Activated CD8-positive, alpha-beta T cell treated with anti-CD3 and anti-CD28 coated beads for 36 hours (primary cell): ENCODE measurements at regions not wholly inside any gene's neighbourhood (a gene's known extent, or its start where the extent isn't known, plus 50 kb on each side); places are given as distances from the start of the nearest gene placed in this dataset.
A peak's percentile ranks its signal among the peaks of the same experiment; 100 is the strongest.

Experiments
- ATAC-seq: fragments of 200-7000 bp; cut with Tn5 transposase; one replicate; pipeline ENCODE4 v1.10.0; 2021; ENCODE audit warnings: mild to moderate bottlenecking, moderate library complexity
- CTCF ChIA-PET: fragments of 350-600 bp; sonication (Branson Sonifier 250); formaldehyde crosslinking; loops from one replicate; lab custom pipeline; 2021; ENCODE audit warnings: antibody characterized with exemption; lab: Charles Lee
- POLR2A ChIA-PET: fragments of 350-600 bp; sonication (Branson Sonifier 250); formaldehyde crosslinking; loops from one replicate; lab custom pipeline; 2021; ENCODE audit warnings: antibody characterized with exemption; lab: Charles Lee
- DNase-seq: peaks from one replicate; pipeline ENCODE4 v3.0.0-alpha.2; 2020
- H3K27ac Mint-ChIP-seq: one replicate; pipeline ENCODE4 v1.8.0; 2021; ENCODE audit warnings: mild to moderate bottlenecking, mixed read lengths
- H3K27me3 Mint-ChIP-seq: one replicate; pipeline ENCODE4 v1.8.0; 2021; ENCODE audit warnings: mixed read lengths
- H3K36me3 Mint-ChIP-seq: one replicate; pipeline ENCODE4 v1.8.0; 2021; ENCODE audit warnings: low read depth, mixed read lengths
- H3K4me1 Mint-ChIP-seq: one replicate; pipeline ENCODE4 v1.8.0; 2021; ENCODE audit warnings: low read depth, mixed read lengths
- H3K4me3 Mint-ChIP-seq: one replicate; pipeline ENCODE4 v1.8.0; 2021; ENCODE audit warnings: mild to moderate bottlenecking, moderate library complexity, mixed read lengths
- H3K9me3 Mint-ChIP-seq: one replicate; pipeline ENCODE4 v1.8.0; 2021; ENCODE audit warnings: mixed read lengths
- intact Hi-C: fragments of 100-400 bp; cut with micrococcal nuclease; formaldehyde crosslinking; loops from one replicate; pipeline ENCODE4 v1.10.0; 2022
- TF ChIP-seq, protein P1 (sequence below): fragments of 200-600 bp; IDR thresholded peaks from one replicate; pipeline ENCODE4 v1.8.0; 2022; ENCODE audit warnings: antibody characterized with exemption, mild to moderate bottlenecking

DNA sequence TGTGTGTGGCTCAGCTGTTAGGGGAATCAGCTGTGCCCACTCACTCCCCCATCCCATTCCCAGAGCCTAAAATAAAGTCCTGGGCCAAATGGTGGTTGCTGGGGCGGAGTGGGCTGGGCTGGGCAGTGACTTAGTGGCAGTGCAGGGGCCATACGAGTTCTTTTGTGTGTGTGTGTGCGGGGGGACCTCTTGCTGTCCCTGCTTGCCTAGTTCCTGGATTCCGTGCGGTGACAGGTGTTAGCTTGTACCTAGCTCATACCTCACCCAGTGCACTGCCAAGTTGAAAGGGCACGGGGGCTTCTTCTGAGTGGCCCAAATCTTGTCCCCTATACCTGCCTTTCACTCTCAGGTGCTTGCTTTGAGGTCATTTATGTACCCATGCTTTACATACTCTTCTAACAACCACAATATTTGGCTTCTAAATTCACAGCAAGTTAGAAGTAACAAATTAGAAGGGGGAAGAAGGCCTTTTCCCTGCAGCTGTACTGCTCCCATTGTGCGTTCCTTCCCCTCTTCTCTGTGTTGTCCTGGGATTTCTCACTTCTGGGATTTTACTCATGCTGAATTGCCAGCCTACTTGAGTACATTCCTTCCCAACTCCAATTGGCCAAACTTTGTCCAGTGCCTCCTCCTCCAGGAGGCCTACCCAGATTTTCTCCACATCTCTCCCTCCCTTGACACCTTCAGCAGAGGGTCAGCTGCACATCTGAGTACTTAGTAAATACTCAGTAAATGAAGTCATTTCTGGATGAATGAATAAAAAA is 66.3 kb upstream of the POLG start:
- Mint-ChIP-seq H3K4me1 (peaks cover 12% of the 10 kb centered on the region), H3K4me3 (peak overlapping the region; percentile 23), H3K27me3 (peaks cover 74% of the 10 kb centered on the region), H3K9me3 (no peaks in the 10 kb centered on the region), H3K27ac (no peak overlapping the region), H3K36me3 (no peaks in the 10 kb centered on the region)
- no peak for DNase-seq
- ATAC-seq, result no peak
- CTCF ChIA-PET, result interaction anchor here (1.0 to 5.4 kb wide), 6 partner anchors 8 to 62 kb away, joined by 3 to 63 read pairs (median 4); no protein-coding TSS in a partner anchor
- intact Hi-C loops, result no loop called here
- TF ChIP-seq, protein P1, sequence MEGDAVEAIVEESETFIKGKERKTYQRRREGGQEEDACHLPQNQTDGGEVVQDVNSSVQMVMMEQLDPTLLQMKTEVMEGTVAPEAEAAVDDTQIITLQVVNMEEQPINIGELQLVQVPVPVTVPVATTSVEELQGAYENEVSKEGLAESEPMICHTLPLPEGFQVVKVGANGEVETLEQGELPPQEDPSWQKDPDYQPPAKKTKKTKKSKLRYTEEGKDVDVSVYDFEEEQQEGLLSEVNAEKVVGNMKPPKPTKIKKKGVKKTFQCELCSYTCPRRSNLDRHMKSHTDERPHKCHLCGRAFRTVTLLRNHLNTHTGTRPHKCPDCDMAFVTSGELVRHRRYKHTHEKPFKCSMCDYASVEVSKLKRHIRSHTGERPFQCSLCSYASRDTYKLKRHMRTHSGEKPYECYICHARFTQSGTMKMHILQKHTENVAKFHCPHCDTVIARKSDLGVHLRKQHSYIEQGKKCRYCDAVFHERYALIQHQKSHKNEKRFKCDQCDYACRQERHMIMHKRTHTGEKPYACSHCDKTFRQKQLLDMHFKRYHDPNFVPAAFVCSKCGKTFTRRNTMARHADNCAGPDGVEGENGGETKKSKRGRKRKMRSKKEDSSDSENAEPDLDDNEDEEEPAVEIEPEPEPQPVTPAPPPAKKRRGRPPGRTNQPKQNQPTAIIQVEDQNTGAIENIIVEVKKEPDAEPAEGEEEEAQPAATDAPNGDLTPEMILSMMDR, result no peak
- POLR2A ChIA-PET, result interaction anchor here (0.7 kb wide), 1 partner anchor 11 kb away, joined by 3 read pairs; no protein-coding TSS in a partner anchor

DNA sequence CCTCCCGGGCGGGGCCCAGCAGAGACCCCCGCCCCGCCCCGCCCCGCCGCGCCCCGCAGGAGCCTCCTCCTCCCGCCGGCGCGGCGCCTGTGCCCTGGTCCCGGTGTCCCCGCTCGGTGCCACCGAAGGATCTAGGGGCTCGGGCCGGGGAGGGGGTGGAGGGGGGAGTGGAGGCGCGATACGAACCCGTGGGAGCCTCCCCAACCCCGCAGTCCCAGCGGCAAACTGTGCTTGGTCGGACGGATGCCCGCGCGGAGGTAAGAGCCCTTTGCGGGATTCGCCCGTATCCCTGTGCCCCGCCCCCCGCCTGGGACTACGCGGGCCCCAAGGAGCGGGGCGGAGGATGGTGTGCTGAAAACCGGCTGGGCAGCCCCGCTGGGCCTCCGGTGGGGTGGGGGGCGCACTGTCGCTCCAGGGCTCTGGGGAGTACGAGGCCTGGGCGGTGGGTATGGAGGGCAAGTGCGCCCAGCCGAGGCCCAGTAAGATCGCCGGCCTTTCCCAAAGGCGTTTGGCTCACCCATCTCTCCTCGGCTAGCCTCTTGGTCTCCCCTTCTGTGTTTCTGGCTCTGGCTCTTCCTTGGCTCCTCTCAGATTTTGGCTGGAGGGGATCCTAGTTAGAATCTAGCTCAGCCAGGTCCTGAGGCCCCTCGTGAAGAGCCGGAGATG is 65.6 kb upstream of the POLG start:
- intact Hi-C loops, result no loop called here
- TF ChIP-seq, protein P1, result no peak
- H3K27me3 Mint-ChIP-seq, result peaks cover 68% of the 10 kb centered on the region
- CTCF ChIA-PET, result interaction anchor here (0.6 to 5.4 kb wide), 11 partner anchors 10 to 72 kb away, joined by 3 to 63 read pairs (median 4); no protein-coding TSS in a partner anchor
- H3K4me1 Mint-ChIP-seq, result peaks cover 10% of the 10 kb centered on the region
- DNase-seq (no peak), ATAC-seq (no peak)
- no peaks in the 10 kb centered on the region for H3K9me3 Mint-ChIP-seq
- H3K36me3 Mint-ChIP-seq, result no peaks in the 10 kb centered on the region
- POLR2A ChIA-PET, result no interaction called here
- no peak overlapping the region for H3K27ac Mint-ChIP-seq
- peak overlapping the region; percentile 69 for H3K4me3 Mint-ChIP-seq

DNA sequence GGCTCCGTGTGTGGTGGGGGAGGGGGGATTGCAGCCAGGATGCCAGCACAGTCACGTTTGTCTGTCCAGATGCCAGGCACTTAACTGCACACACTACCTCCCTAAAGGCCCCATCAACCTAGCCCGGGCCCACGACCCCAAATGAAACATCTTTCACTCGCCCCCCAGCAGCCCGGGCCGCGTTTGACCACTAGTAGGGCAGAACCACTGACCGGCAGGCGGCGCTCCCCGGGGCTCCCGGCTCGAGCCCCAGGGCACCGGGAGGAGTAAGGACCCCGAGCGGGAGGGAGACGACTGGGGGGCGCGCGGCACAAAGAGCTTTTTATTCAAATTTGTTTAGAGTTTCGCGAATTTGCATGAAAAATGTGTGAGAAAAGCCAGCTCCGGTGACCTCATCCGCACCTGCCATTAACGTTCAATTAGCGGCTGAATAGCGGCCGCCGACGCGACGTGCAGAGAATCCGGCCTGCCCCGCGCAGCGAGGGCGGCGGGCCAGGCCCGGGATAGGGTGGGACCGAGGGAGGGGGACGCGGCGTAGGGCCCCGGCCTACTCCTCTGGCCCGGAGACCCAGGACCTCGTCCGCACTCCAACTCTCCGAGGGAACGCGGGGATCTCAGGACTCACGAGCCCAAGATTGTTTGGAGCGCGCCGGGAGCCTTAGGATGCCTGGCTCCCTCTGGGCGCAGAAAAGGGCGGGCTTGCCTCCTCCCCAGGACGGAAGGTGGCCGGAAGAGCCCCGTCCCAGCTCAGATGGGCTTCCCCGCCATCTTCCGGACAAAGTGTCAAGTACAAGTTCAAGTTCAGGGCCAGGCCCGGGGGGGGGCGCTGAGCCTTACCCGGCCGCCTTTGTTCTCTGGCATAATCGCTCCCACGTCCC is 64.9 kb upstream of the POLG start:
- DNase-seq (peak; percentile 61), ATAC-seq (peak; percentile 86)
- H3K36me3 Mint-ChIP-seq, result no peaks in the 10 kb centered on the region
- peaks cover 10% of the 10 kb centered on the region for H3K4me1 Mint-ChIP-seq
- intact Hi-C loops, result no loop called here
- ChIA-PET CTCF (interaction anchor here (0.6 to 3.5 kb wide), 10 partner anchors 9 to 73 kb away, joined by 3 to 43 read pairs (median 4); no protein-coding TSS in a partner anchor), POLR2A (interaction anchor here (0.6 to 1.4 kb wide), 3 partner anchors 9 to 39 kb away, joined by 3 read pairs; no protein-coding TSS in a partner anchor)
- H3K9me3 Mint-ChIP-seq, result no peaks in the 10 kb centered on the region
- H3K27ac Mint-ChIP-seq, result no peak overlapping the region
- peaks cover 62% of the 10 kb centered on the region for H3K27me3 Mint-ChIP-seq
- TF ChIP-seq, protein P1, result peak; percentile 52
- peak overlapping the region; percentile 69 for H3K4me3 Mint-ChIP-seq

DNA sequence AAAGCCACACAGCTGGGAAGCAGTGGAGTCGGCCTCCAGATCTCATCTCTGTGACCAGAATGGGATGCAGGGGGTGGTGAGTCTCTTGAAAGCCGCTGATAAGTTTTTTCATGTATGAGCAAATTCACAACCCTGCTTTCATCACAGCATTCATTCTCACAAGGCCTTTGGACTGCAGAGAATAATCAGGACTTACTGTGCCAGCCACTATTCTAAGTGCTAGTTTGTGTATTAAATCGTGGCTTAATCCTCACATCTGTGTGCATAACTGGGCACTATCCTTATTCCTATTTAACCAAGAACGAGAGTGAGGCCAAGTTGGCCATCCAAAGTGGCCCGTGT is 64.2 kb upstream of the POLG start:
- peaks cover 56% of the 10 kb centered on the region for H3K27me3 Mint-ChIP-seq

More for the DNA sequence above, 64.2 kb upstream of the POLG start:
- Mint-ChIP-seq H3K36me3 (no peaks in the 10 kb centered on the region), H3K9me3 (no peaks in the 10 kb centered on the region), H3K4me1 (peaks cover 10% of the 10 kb centered on the region), H3K4me3 (no peak overlapping the region), H3K27ac (no peak overlapping the region)
- intact Hi-C loops, result no loop called here
- DNase-seq (no peak), ATAC-seq (no peak)
- ChIA-PET CTCF (interaction anchor here (0.8 to 3.5 kb wide), 10 partner anchors 8 to 73 kb away, joined by 3 to 43 read pairs (median 4); no protein-coding TSS in a partner anchor), POLR2A (interaction anchor here (1.4 kb wide), 1 partner anchor 39 kb away, joined by 3 read pairs; no protein-coding TSS in a partner anchor)
- TF ChIP-seq, protein P1, result no peak
